HG03558 (cell line): ENCODE measurements at regions not wholly inside any gene's neighbourhood (a gene's known extent, or its start where the extent isn't known, plus 50 kb on each side); places are given as distances from the start of the nearest gene placed in this dataset.
"Not testable (repeated sequence)": the region's sequence is repeated elsewhere in the genome, so short reads cannot be mapped to it uniquely, and the experiment has no call there.

ENCODE experiments used
- ATAC-seq: cut with Tn5 transposase; IDR thresholded peaks from one replicate; pipeline ENCODE4 v1.9.1; 2021; ENCODE audit warnings: moderate number of reproducible peaks; ENCODE audit not compliant: unreplicated experiment; ENCODE audit errors: extremely low read depth

DNA sequence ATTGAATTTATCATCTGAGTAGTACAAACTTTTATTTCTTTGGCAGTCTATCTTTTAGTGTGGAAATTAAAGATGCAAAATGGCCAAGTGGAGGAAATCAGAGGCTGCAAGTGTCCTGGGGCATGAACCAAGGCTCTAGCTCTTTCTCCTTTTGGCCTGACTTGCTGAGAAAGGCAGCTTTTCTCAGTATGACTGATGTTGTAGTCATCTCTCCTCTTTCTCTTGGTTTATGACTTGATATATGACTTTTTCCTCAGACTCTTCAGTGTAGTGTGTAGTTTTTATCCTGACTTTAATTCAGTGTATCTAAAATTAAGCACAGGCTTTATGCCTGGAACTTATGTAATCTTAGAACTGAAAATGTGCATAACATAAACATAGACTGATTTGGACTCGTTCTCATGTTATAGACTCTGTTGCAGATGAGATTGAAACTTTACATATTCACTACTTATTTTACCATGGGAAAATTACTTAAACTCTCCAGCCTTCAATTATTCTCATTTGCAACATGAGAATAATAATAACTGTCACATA, 65.7 kb downstream of the SLITRK5 start:
- ATAC-seq: no peak

DNA sequence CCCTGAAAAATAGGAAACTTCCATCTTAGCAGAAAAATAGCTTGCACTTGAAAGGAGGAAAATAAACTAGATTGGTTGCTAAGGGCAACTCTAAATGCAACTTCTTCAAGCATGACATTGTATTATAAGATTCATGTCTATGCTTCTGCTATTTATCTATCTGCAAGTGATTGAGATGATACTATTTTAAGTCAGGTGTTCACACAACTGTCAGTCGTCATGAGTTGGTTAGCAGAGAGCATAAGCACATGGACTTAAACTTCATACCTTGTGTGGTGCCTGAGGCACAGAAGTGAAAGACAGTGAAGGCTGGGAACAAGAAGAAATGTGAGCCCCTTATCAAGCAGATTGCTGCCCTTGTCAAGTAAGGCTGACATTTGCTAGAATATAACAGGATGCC, 82.9 kb downstream of the SLITRK5 start:
- no peak for ATAC-seq

DNA sequence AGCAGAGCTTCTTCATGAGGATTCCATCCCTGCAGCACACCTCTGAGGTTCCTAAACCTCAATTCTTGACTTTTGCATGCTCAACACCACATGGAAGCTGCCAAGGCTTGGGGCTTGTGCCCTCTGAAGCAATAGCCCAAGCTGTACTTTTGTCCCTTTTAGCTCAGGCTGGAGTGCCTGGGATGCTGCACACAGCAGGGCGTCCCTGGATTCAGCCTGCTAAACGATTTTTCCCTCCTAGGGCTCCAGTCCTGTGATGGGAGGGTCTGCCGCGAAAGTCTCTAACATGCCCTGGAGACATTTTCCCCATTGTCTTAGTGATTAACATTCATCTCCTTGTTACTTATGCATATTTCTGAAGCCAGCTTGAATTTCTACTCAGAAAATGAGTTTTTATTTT, 98.3 kb downstream of the SLITRK5 start:
- no peak for ATAC-seq

DNA sequence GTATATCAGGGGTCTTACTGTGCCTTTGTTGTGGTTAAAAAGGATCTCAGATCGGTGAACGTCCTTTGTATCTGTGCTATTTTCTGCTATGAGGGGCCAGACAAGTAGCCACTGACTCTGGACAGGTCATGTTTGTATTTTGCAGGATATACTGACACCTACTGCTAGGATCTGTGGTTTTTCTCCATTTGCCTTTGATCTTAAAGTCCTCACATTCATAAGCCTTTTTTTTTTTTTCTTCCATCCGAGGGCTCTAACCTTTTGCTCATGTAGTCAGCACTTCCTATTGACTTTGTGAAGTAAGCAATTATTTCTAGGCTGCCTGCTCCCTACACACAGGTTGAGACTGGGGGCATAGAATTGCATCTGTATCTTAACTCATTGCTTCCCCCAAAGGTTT, 106.2 kb downstream of the SLITRK5 start:
- ATAC-seq: no peak

DNA sequence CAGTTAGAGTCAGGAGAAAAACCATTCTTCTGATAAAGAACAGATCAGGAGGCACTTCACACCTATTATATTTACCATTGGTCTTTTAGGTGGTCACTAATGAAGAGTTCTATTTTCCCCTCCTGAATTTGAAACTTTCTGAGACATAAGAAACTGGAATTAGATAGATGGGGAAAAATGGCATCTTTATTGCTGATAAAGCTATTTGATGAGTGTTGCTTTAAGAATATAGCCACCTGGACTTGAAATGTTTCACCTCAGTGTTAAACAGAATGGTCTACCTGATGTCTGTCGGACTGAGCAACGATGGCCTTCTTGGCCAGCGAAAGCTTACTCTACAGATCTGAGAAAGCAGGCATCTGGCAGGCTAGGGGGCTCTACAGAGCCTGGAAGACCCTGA, 107.0 kb downstream of the SLITRK5 start:
- no peak for ATAC-seq

DNA sequence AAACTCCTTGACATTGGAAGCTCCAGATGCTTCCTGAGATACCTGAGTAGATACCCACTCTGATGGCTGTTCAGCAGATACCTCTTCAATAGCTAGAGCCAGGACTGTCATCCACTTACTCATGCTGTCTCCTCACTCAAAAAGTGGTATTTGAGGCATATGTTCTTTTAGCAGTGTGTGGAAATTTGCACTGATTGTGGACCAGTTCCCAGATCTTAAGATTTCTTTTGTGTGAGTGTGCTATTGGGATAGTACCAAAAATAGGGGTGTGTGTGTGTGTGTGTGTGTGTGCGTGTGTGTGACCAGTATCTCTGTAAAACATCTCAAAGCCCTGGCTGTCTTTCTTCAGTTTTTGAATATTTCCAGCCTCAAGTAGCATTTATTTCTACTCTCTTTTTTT, 108.3 kb downstream of the SLITRK5 start:
- ATAC-seq: no peak

DNA sequence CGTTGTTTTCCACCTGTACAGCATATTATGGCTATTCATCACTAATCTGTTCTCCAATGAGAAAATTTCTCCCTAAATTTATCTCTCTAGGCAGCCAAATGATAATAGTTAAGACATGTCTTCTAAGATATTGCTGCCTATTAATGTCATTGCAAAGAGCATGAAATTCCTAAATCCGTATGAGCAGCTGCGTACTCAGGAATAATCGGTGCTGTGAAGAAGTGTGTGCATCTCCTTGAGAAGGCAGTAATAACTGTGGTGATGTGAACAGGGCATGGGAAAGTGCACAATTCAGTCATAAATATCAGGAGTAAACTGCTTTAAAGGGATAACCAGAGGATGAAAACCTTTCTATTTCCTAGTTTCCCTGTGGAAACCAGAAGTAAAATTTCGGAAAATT, 112.2 kb downstream of the SLITRK5 start:
- no peak for ATAC-seq

DNA sequence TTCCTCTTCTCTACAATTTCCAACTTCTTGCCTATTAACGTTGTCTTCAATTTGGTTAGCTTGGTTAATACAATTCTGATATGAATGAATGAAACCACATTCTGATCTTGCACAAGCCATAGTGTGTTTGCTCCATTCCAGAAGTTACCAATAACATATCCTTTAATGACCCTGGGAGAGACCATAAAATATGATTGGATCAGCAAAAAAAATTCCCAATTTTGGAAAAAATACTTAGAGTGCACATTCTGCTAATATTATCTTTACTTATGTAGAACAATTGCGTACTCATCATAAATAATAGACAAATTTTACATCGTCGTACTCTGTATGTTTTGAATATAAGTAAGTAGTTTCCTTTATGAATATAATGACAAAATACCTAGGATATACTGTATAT, 117.2 kb downstream of the SLITRK5 start:
- ATAC-seq: no peak

DNA sequence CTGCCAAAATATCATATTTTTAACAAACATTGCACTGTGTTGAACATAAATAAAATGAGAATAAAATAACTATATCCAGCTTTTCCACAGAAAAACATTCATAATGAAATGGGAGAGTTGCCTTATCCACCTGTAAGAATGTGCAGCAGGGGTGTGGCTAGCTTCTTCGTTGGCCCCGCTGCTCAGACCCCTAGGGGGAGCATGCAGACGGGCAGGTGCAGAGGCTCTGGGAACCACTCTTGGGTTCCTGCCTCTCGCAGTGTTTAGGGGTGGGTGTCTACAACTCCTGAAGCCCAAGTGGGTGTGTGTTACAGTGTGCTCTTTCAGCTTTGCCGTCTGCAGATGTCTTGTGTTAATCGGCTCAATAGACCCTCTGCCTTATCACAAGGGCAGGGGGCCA, 121.7 kb downstream of the SLITRK5 start:
- ATAC-seq: no peak

DNA sequence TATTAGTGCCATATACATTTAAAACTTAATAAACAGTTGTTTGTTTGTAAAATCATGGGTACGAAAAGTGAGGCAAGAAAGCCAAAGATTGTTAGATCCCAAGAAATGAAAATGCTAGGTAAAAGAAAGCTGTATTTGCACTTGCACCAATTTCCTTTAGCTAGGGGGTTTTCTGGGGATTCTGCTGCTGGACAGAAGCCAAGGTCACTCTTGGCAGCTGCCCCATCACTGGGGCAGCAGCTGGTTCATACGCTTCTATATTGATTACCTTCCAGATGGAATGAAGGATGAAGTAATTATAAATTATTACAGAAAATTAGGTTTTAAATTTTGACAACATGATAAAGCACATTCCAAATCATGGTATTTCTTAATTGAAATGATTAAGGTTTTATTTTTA, 127.4 kb downstream of the SLITRK5 start:
- no peak for ATAC-seq

DNA sequence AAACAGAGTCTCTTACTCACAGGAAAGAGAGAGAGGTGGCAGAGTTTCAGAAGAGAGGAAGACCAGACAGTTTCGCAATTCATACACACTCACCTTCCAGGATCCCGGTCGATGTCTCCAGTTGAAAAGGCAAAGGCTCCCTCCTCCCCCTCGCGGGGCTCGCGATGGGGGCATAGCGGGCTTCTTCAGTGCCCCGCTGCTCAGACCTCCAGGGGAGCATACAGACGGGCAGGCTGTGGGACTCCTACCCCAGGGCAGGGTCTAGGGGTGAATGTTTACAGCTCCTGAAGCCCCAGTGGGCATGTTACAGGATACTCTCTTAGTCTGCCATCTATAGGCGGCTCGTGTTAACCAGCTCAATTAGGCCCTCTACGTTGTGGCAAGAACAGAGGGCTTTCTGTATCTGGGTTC, 139.2 kb downstream of the SLITRK5 start:
- ATAC-seq: no peak

DNA sequence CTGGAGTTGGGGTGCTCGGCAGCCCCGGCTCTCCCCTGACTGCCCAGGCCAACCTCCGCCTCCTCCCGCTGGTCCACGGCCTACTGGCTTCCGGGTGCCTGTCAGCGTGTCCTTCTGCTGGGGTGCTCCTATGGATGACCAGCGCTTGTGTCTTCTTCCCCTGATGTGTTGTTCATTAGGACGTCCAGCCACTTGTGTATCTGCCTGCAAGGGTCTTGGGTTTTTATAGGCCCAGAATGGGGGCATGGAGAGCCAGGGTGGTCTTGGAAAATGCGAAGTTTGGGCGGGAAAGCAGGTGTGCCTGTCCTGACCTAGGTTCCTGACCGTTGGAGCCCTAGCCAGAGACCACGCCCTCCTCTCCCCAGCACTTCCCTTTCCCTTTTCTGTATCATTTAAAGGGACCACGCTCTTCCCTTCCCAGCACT, 139.8 kb downstream of the SLITRK5 start:
- ATAC-seq: no peak

DNA sequence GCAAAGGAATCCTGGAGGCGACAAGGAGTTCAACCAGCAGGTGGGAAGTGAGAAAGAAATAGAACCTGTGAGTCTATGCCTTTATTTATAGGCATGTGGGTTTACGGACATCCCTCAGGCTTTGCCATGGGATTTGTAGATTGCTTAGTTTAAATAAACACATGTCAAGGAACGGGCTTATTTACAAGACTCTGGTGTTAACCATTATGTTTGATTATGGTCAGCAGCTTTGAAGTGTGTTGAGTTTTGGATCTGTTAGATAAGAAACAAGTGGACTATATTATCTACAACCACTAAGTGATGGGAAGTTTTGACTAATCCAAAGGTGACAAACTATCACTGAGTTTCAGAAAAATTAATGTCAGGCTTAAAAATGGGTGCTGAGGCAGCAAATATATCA, 143.2 kb downstream of the SLITRK5 start:
- no peak for ATAC-seq

DNA sequence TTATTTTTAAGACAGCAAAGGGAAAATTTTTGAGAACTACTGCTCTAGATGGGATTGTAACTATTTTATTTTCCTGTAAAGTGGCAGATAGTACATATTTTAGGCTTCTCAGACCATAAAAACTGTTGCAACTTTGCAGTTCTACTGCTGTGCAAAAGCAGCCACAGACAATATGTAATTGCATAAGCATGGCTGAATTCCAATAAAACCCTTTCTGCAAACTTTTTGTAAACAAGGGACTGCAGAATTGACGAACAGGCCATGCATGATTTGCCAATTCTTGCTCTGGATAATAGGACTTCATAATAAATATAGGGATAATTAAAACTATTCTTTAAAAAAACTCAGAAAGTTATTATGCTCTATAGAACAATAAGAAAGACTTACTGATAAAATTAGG, 149.1 kb downstream of the SLITRK5 start:
- ATAC-seq: no peak

DNA sequence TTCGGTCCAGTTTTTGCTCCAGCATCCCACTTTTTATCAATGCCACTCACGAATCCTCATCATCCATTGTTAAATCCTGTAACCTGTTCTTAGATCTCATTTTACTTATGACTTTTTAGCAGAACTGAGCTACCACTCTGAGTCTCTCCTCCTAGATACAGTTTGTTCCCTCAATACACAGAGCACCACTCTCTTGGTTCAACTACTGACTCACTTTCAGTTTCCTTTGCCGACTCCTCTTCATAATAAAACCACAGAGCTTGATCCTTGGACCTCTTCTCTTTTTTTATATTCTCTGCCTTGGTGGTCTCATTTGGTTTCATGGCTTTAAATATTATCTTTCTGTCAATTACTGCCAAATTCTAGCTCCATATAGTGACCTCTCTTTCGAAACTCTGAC, 150.3 kb downstream of the SLITRK5 start:
- no peak for ATAC-seq

DNA sequence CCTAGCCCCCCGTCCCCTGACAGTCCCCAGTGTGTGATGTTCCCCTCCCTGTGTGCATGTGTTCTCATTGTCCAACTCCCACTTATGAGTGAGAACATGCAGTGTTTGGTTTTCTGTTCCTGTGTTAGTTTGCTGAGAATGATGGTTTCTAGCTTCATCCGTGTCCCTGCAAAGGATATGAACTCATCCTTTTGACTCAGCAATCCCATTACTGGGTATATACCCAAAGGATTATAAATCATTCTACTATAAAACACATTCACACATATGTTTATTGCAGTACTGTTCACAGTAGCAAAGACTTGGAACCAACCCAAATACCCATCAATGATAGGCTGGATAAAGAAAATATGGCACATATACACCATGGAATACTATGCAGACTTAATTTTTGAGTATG, 155.1 kb downstream of the SLITRK5 start:
- not testable (repeated sequence) for ATAC-seq

DNA sequence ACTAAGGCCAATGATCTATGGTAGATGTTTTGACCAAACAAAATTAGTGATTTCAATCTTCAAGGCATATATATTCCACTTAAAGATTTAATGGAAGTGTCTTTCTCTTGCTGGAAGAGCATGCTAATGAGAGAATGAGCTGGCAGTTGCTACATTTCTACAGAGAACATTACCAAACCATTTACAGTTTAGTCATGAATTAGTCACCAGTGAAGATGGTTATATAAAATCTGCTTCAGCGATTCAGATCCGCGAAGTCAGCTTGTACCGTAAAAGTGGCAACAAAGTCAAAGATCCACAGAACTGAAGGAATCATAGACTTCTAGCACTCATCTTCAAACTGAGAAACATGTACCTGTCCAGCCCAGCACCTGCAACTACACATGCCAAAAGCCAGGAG, 156.3 kb downstream of the SLITRK5 start:
- no peak for ATAC-seq

DNA sequence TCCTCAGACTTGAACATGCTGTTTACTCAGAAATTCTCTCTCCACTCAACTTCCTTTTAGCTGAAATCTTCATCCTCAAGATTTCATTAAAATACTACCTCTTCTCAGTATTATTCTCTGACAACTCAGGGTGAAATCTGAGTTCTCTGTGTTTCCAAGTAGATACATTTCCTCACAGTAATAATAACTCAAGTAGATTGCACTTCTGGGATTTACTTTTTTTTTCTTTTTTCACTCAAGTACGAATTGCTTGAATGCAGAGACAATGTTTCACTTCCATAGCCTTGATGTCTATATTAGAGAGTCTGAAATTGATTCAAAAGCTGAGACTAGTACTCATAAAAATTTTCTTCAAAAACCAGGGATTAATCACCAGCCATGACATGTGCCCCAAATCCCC, 166.4 kb downstream of the SLITRK5 start:
- ATAC-seq: no peak

DNA sequence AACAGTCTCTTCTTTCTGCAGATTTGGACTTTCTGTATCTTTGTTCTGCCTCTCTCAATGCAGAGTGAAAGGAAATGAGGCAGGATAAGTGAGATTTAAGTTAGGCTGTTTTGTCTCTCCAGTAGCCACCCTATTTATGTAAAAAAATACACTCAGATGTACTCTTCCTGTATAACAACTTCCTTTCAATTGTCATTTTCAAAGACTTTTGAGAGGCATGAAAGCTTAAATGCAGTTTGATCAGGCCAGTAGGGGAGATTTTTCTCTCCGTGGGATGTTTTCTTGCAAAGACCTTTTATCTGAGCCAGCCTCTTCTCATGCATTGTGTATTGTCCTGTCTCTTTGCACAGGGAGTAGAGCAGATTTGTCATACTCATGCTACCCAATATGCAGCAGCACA, 166.8 kb downstream of the SLITRK5 start:
- ATAC-seq: no peak

DNA sequence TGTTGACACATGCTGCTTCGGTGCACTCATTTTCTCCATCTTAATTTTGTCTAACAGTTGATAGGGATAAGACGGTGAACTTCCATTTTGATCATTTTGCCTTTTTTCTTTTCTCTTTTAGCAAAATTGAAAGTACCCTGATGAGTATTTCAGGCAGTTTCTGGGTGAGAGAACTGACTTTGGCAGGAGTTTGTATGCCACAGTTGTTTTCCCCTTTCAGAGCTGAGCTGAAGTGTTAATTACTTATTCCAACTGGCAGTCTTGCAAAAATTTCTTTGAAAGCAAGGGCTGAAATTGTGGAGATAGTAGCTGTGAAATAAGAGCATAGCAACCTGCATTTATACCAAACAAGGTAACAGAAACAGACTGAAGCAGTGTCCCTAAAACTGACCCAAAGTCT, 180.2 kb downstream of the SLITRK5 start:
- ATAC-seq: no peak

DNA sequence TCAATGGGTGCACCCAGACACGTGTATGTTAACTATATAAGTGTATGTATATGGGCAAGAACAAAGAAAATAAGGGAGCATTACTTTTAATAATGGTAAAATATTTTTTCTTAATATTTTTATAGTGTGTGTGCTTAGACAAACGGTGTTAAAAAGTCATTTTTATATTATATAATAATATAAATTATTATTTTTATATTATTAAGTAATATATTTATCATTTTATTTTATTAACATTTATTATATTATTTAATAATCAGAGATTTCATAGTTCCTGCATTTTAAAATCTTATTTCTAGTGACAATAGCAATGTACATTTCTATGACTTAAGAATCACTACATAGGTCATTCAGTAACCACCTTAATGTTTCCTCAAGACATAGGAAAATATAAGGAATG, 184.4 kb downstream of the SLITRK5 start:
- no peak for ATAC-seq

DNA sequence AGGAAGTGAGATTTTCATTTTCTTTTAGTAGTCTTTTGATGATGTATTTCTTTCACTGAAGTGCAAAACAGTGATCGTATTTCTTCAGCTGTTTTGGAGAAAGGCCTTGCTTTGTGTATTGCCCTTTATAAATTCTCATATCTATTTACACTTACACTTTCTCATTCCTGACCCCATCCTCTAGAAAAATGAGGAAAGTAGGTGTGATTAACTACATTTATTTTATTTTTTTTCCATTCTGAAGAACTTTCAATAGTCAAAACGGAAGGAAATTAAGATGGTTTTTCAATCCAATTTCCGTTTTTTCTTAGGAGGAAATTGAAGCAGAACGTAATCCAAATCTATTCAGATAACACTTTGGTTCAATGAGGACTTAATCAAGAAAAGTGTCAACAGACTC, 188.1 kb downstream of the SLITRK5 start:
- ATAC-seq: no peak

DNA sequence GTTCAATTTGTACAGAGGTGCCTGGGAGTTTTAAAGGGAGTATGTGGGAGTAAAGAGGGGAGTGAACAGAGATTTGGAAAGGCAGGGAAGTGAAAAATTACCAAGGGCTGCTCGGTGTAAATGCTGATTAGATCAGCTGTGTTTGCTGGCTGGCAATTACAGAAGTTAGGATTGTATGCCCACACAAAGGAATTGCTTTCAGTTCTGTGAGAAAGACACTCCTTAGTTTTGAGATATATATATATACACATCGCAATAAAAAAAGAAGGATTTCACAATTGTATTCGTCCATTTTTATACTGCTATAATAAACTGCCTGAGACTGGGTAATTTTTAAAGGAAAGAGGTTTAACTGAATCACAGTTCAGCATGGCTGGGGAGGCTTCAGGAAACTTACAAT, 196.3 kb downstream of the SLITRK5 start:
- no peak for ATAC-seq
